ENCODE measurements at regions not wholly inside any gene's neighbourhood (a gene's known extent, or its start where the extent isn't known, plus 50 kb on each side); places are given as distances from the start of the nearest gene placed in this dataset.

GRCh38 chr18:39396168-39396567, 1830.6 kb upstream of the CELF4 start:
- no peak for DNase-seq (ENCODE audit: low read depth)

DNA sequence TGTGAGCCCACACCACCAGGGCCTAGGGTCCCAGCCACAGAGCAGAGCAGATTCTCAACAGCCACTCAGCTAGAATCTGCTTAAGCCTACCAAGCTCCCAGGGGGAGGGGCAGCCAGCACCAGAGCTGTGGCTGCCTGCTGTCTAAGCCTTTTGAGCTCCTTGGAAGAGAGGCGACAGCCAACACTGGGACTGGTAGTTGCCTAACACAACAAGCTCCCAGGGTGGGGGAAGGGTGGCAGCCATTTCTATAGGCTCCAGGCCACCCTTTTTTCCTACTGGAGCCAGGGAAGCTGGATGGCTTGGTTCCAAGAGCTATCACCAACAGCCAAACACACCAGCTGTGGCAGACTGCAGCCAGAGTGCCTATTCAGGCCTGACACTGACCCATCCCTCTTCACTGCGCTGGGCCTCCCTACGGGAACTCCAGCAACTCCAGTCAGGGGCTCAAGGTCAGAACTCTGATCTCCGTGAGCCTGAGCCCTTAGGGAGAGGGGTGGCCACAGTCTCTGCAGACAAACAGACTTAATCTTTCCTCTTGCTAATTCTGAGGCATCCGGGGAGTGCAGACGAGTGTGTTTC, 1824.3 kb upstream of the CELF4 start:
- DNase-seq (ENCODE audit: low read depth): peak; percentile 7

GRCh38 chr18:39380866-39381265, 1815.3 kb upstream of the CELF4 start:
- no peak for DNase-seq (ENCODE audit: low read depth)

DNA sequence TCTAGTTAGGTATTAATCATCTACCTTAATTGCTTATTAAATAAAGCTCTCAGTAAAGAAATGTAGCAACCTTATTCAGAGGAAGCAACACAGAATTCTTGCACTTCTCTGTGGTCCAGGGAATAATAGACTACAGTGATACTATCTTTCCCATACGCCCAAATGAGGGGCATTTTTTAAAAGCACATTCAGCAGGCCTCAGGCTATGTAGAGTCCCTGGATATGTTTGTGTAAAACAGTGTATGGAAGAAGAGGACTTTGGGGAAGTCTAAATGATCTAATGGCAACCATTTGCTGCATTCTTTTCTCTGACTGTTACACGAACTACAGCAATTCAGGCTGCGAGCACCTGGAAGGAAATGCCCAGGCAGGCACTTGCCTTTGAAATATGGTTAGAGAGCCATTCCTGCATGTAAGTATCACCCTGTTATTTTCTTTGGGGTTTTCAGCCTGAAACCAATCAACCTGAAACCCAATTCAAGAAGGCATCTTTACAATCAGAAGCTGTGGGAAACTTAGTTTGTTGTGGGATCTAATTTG, 1814.7 kb upstream of the CELF4 start:
- DNase-seq (ENCODE audit: low read depth): no peak

- DNase-seq (ENCODE audit: low read depth): no peak
Observed at GRCh38 chr18:39375066-39375465, 1809.5 kb upstream of the CELF4 start.

DNA sequence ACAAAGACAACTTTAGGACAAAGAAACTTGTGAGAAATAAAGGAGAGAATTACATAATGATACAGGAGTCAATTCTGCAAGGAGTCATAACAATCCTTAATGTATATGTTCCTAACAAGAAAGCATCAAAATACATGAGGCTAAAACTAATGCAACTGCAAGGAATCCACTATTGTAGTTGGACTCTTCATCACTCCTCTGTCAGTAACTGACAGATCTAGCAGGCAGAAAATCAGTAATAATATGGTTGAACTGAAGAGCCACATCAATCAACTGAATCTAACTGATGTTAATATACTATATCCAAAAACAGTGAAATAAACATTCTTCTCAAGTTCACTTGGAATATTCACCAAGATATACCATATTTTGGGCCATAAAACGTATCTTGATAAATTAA, 1806.4 kb upstream of the CELF4 start:
- DNase-seq (ENCODE audit: low read depth): no peak

DNA sequence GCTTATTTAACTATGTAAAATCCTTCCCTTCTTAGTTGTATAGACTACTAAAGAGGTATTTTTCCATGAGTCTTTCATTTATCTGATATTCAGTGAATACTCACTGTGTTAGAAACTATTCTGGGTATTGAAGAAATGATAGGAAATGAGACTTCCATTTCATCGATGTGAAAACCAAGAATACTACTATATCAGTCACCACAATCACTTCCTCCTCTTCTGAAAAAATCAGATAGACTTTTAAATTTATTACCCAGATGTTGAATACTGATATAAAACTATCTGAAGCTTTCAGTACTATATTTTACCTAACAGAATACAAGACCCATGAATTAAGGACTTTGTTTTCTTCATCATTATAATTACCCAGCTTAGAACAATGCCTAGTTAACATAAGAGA, 1801.1 kb upstream of the CELF4 start:
- DNase-seq (ENCODE audit: low read depth): no peak

- no peak for DNase-seq (ENCODE audit: low read depth)
Observed at GRCh38 chr18:39365836-39366485, 1800.4 kb upstream of the CELF4 start.

DNA sequence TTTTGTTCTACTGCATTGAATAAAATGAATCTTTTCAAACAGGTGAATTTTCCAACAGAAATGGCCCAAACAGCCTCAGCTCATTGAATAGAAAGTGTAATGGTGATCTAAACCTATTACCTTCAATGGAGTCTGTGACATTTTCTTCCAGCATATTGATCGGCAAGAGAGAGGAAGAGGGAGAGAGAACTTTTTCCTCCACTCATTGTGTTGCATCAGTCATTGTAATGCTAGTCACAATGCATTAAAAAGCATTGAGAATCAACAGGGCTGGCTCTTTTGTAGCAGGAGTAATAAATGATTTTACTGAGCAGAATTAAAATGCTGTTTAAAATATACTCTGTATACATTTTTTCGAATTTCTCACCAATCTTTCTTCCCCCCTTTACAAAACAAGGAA, 1794.5 kb upstream of the CELF4 start:
- DNase-seq (ENCODE audit: low read depth): no peak

DNA sequence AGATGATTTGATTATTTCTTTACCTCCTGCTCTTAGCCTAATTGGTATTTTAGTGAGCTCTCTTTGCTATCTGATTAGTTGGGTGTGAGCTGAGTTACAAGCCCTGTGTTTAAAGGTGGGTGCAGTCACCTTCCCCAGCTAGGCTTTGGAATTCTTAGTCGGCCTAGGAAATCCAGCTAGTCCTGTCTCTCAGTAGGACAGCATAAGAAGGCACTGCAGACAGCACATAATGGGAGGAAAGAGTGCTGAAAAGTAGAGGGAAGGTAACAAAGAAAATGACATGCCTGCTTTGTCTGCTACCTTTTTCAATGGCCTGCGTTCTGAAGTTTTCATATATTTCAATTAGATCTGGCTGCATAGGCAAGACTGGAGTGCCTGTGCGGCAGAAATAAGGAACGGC, 1794.0 kb upstream of the CELF4 start:
- DNase-seq (ENCODE audit: low read depth): no peak

- no peak for DNase-seq (ENCODE audit: low read depth)
Observed at GRCh38 chr18:39350945-39351344, 1785.3 kb upstream of the CELF4 start.

DNA sequence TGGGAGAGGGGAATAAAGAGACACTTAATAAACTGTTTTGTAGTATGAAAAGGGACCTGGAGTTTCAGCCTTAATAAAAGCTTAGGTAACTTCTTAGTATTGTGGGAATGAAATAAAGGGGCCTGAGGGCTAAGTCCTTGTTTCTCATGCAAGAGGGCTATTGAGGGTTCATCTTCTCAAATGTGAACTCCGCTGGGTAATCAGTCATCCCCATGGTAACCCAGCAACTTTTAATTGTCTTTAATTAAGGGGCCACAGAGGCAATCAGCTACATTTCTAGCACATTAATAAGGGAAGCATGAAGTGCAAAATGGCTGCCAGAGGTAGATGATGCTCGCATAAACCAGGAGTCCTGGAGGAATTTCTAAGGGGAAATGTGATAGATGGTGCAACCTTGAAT, 1784.2 kb upstream of the CELF4 start:
- no peak for DNase-seq (ENCODE audit: low read depth)

- no peak for DNase-seq (ENCODE audit: low read depth)
Observed at GRCh38 chr18:39348757-39349156, 1783.2 kb upstream of the CELF4 start.

DNA sequence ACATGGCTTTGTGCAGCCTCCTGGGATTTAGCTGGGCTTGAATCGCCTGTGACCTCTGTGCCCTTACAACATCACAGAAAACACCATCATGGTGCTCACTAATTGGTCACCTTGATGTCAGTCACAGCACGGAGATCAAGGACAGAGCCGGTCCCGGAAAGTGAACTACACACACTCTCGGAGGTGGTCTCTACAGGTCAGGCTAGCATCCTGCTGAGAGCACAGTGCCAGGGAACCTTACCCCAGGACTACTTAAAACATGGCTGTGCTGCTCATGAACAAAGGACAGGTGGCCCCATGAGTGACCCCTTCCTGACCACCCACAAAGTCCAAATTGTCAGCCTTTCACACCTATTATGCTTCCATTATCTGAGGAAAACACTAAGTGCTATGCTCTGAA, 1782.1 kb upstream of the CELF4 start:
- DNase-seq (ENCODE audit: low read depth): no peak

DNA sequence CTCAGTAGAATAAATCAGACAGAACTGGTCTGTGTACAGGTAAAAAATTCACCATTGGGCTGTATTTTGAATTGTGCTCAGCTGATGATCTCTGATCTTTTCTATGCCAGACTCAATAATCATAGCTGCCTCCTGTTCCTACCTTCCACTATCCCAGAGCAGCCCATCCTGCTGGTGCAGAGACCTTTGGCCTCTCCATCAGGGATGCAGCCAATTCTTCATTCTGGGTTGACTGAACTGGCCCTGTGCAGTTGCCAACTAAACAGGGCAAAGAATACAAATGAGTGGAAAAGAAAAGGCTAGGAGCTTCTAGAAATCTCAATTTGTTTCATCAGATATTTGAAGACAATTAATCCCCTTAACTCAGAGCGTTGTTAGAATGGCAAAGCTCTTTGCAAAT, 1781.3 kb upstream of the CELF4 start:
- DNase-seq (ENCODE audit: low read depth): no peak

- DNase-seq (ENCODE audit: low read depth): no peak
Observed at GRCh38 chr18:39345321-39345720, 1779.7 kb upstream of the CELF4 start.

DNA sequence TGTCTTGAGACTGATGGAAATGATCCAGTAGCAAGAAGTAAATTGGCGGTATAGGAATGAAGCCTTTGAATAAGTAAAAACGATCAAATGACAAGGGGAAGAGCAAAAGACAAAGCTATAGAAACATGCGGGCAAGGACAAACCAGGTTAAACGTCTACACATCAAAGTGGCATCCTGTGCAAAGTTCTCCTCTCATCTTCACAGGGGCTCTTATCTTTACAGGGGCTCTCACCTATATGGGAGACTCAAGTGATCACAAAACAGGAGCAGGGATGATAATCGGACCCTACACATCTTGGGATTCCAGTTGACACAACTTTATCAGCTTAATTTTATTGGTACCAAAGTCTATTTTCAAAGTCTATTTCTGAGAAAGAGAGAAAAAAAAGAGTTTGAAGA, 1778.9 kb upstream of the CELF4 start:
- DNase-seq (ENCODE audit: low read depth): no peak

DNA sequence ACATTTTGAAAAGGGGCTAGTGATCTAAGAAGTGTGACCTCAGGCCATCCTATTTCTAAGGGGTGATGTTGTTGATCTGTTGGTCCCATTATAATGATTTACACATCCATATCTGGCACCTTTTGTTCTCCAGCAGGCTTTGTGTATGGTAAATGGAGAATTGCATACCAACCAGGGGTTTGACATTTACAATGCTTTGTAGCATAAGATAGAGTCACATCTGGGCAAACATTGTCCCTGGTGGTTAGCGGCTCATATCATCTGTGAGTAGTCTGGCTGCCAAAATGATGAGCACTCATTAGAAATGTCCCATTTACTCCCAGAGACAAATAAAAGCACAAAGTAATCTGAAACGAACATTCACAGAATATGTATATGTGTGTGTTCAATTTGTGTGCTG, 1775.5 kb upstream of the CELF4 start:
- no peak for DNase-seq (ENCODE audit: low read depth)

DNA sequence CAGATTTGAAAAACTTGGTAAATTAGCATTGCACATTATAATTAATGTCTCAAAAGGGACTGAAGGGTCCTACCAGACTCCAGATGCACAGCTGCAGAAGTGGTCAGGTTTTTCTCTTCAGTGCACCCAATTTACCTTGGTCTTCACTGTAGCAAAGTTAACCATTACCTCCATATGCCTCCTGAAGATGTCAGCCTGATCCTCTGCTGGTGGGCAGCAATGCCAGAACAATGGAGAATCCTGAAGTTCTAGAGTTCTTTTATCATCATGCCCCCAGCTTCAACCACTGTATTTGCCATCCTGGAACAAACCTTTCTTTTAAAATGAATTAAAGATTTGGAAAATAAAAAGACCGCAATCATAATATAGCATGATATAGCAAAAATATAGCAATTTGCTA, 1774.8 kb upstream of the CELF4 start:
- no peak for DNase-seq (ENCODE audit: low read depth)

DNA sequence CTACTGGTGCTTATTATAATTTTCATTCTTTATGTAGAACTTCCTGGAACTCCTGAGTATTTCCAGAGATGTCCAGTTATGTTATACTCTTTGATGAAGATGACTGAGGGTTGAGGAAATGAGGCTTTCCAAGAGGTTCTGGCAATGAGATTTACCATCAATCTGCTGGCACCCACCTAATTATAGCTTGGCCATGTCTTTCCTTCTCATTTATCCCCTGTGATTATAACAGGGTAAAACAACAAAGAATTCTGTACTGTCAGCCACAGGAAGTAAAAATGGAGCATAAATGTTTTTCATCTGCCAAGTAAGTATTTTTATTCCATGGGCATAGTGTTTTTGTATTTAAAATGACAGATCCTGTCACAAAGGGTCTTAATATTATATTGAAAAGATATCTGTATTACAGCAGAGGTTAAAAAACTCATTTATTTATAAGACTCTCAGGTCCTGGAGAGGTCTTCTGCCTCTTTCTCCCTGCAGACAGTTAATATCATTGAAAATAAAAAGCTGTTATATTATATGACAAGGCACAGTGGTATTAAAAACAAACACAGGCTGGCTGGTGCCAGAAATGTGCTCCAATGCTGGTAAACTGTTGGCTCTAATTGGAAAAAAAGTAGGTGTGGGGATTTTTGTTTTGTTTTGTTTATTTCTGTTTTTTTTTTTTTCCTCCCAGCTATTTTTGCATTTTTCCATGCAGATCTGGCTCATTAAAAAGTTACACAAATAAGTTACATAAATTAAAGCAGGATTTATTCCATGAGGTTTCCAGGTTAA, 1764.1 kb upstream of the CELF4 start:
- DNase-seq (ENCODE audit: low read depth): no peak

DNA sequence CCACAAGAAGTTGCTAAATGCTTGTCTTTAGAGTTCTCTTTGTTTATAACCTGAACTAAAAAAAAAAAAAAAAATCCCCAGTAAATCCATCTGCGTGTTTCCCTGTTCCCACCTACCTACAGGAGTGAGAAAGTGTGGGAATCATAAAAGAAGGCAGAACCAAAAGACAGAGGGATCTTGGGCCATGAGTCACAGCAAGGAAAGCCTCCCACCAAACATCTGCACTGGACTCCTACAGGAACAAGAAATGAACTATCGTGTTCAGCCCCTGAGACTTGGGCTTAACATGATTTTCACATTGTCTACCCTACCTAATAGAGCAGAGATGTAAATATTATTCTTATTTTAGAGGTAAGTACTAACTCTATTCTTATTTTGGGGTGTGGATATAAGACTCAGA, 1761.2 kb upstream of the CELF4 start:
- DNase-seq (ENCODE audit: low read depth): no peak

DNA sequence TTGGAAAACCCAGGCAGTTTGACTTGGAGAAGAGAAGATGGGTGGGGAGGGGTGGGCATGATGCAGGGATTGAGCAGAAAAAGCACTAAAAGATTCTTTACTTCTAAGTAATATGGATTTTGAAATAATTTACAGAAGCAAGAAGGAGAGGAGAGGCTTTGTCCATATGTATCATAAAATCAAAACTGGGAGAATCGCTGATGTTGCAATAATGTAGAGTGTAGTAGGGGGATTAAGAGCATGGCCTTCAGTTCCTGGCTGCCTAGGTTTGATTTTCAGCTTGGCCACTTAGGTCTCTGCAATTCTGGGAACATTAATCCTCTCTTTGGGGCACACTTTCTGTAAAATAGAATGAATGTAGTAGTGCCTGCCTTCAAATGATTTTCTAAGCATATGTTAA, 1760.4 kb upstream of the CELF4 start:
- no peak for DNase-seq (ENCODE audit: low read depth)

- no peak for DNase-seq (ENCODE audit: low read depth)
Observed at GRCh38 chr18:39319141-39319540, 1753.5 kb upstream of the CELF4 start.
